Activated naive CD4-positive, alpha-beta T cell treated with anti-CD3 and anti-CD28 coated beads, Interleukin-2, amount 50 U/mL, for 72 hours (primary cell): ENCODE measurements at regions not wholly inside any gene's neighbourhood (a gene's known extent, or its start where the extent isn't known, plus 50 kb on each side); places are given as distances from the start of the nearest gene placed in this dataset.

Experiments
- ATAC-seq, 2 donors: fragments of 150-1000 bp; cut with Tn5 transposase; 2 replicates each; pipeline ENCODE4 v1.10.0; 2021; ENCODE audit warnings: mild to moderate bottlenecking in 2 of 2, moderate library complexity in 2 of 2
- DNase-seq, 2 donors: peaks; one replicate each; pipeline ENCODE4 v3.0.0; 2021 to 2022; ENCODE audit warnings: low spot score in 2 of 2
- H3K27ac Mint-ChIP-seq, 2 donors: one replicate each; pipeline ENCODE4 v1.8.0; 2022; ENCODE audit warnings: mild to moderate bottlenecking in 2 of 2, mixed read lengths in 2 of 2
- H3K36me3 Mint-ChIP-seq, 2 donors: one replicate each; pipeline ENCODE4 v1.8.0; 2022; ENCODE audit warnings: mixed read lengths in 2 of 2
- H3K9me3 Mint-ChIP-seq, 2 donors: one replicate each; pipeline ENCODE4 v1.8.0; 2022; ENCODE audit warnings: mixed read lengths in 2 of 2

DNA sequence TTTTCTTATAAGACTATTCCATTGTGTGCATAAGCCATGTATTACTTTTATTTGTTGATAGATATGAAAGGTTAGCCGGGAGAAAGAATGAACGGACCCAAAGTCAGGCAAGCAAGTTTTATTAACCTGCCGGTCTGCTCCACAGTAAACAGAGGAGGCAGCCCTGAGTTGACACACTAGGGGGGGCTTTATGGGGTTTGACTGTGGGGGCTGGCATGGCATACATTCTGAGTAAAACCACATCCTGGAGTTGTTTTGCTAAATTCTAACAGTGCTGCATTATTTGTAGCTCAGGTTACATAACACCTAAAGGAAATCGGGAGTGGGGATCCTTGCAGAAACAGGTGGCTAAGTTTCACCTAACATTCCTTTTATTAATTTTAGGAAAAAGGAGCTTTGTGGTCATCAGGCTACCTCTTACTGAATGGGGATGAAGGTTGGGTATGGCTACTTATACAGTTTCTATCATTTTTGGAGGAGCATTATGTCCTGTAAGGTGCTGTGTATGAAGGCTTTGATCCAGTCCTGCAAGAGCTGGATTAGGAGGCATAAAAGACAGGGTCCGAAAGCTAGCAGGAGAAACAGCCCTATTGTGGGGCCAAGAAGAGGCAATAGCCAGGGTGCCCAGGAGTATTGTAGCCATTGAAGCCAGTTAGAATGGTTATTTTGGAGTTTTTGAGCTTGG, 107.4 kb upstream of the USP9Y start:
- DNase-seq = no peak
- Mint-ChIP-seq H3K36me3 (peaks cover 39 to 48% of the 10 kb centered on the region in 2 donors), H3K9me3 (peaks cover 38 to 44% of the 10 kb centered on the region in 2 donors), H3K27ac (peak overlapping the region in 1 of 2 donors; percentile 24)
- peak in 1 of 2 donors; percentile 49 for ATAC-seq

- ATAC-seq (no peak), DNase-seq (no peak)
- Mint-ChIP-seq H3K27ac (peak overlapping the region in 1 of 2 donors; percentile 35), H3K9me3 (peaks cover 53 to 59% of the 10 kb centered on the region in 2 donors), H3K36me3 (peaks cover 39 to 68% of the 10 kb centered on the region in 2 donors)
These were observed 102.2 kb upstream of the USP9Y start for GRCh38 chrY:12598783-12599182.

DNA sequence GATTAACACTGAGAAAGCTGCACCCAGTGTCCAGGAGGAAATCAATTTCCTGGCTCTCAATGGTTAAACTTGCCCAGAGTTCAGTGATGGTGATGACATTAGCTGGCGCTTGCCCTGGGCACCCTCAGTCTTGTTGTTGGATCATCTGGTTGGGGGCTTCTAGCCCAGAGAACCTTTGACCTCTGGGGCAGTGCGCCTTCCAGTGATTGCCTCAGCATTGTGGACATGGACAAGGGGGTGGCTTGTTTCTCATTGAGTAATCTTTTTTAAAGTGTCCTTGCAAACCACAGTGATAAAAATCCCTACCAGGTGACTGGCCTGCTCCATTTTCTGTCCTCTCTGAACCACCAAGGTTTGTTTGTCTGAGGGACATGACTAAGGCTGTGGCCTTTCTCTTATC, 95.6 kb upstream of the USP9Y start:
- no peak for ATAC-seq
- DNase-seq = no peak
- Mint-ChIP-seq H3K27ac (no peak overlapping the region), H3K9me3 (peaks cover 15% of the 10 kb centered on the region in 2 donors), H3K36me3 (peaks cover 0 to 15% of the 10 kb centered on the region in 2 donors)

DNA sequence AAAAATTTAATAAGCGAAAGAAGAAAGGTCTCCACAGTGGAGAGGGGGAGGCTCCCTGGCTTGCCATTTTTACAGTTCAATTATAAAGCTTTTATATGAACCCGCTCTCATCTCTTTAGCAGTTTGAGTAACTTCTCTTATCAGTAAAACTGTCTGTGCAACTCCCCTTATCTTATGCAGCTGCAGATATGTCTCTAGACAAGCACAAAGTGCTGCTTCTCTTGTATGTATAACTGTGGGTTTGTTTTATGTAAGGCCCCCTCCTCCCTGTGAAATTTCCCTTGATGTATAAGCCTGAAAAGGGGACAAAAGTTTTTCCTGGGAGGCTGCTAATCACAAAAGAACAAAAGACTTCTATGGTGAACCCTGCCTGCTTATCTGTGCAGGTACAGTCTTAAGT, 90.2 kb upstream of the USP9Y start:
- ATAC-seq = no peak
- no peak for DNase-seq
- peaks cover 12 to 19% of the 10 kb centered on the region in 2 donors for H3K9me3 Mint-ChIP-seq
- H3K36me3 Mint-ChIP-seq = peaks cover 14 to 21% of the 10 kb centered on the region in 2 donors
- H3K27ac Mint-ChIP-seq = no peak overlapping the region

DNA sequence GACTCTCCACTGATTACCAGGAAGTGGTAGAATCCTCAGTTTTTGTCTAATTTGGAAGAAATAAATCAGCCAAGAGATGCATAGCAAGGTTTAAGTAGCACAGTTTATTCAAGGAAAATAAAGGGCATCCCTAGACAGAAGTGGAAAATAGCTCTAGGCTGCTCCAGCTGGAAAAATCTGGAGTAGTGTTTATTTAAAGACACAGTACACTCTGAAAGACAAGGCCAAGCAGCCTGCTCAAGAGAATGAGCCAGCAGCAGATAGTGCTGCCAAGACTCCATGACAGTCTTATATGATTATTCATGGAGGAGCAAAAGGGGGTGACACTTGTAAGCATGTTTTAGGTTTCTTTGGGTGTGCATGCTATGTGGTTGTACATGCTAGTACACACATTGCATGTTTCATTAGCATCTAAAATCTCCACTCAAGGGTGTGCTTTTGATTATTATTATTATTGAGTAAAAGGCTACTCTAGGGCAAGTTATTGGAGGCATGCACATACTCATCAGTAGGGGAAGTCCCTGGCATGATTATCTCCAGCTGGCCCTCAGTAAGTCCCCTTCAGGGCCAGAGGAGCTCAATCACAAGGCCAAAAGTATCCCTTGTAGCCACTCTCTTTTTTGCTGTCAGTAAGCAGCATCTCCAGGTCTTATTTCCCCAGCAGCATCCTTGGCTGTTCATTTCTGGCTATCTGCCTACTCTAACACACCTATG, 85.1 kb upstream of the USP9Y start:
- peaks cover 12 to 19% of the 10 kb centered on the region in 2 donors for H3K9me3 Mint-ChIP-seq
- DNase-seq (no peak), ATAC-seq (no peak)
- H3K36me3 Mint-ChIP-seq = peaks cover 14 to 21% of the 10 kb centered on the region in 2 donors
- H3K27ac Mint-ChIP-seq = no peak overlapping the region

GRCh38 chrY:12621454-12622081, 79.5 kb upstream of the USP9Y start:
- no peak overlapping the region for H3K27ac Mint-ChIP-seq
- ATAC-seq (peak in 1 of 2 donors; percentile 36), DNase-seq (no peak)
- no peaks in the 10 kb centered on the region for H3K9me3 Mint-ChIP-seq
- no peaks in the 10 kb centered on the region for H3K36me3 Mint-ChIP-seq

DNA sequence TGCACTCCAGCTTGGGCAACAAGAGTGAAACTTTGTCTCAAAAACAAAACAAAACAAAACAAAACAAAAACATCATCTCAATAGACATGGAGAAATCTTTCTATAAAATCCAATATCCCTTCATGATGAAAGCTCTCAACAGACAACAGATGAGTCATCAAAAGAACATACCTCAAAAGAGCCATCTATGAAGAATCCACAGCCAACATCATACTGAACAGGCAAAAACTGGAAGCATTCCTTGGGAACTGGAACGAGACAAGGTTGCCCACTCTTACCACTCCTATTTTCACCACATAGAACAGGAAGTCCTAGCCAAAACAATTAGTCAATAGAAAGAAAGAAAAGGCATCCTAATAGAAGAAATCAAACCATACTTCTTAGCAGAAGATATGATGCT, 77.8 kb upstream of the USP9Y start:
- Mint-ChIP-seq H3K27ac (no peak overlapping the region), H3K36me3 (peaks cover under 1% of the 10 kb centered on the region in 2 donors), H3K9me3 (peaks cover 0 to 4% of the 10 kb centered on the region in 2 donors)
- DNase-seq = no peak
- ATAC-seq = no peak

DNA sequence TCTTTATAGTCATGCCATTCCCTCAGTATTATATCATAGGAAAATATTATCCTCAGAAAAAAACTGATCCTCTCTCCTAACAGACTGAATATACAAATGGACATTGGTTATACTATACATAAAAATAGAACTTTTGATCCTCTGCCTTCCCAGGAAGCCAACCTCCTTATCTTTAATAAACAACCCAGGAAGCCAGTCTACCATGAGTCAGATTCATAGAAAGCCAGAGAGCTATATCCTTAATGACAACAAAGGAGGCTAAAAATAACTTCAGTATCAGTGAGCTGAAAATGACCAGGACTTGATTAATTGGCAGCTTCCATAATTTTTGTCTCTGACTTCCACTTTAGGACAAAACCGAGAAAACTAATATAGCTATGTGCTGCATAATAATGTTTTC, 58.0 kb upstream of the USP9Y start:
- DNase-seq = no peak
- Mint-ChIP-seq H3K27ac (no peak overlapping the region), H3K36me3 (no peaks in the 10 kb centered on the region), H3K9me3 (no peaks in the 10 kb centered on the region)
- ATAC-seq = no peak

DNA sequence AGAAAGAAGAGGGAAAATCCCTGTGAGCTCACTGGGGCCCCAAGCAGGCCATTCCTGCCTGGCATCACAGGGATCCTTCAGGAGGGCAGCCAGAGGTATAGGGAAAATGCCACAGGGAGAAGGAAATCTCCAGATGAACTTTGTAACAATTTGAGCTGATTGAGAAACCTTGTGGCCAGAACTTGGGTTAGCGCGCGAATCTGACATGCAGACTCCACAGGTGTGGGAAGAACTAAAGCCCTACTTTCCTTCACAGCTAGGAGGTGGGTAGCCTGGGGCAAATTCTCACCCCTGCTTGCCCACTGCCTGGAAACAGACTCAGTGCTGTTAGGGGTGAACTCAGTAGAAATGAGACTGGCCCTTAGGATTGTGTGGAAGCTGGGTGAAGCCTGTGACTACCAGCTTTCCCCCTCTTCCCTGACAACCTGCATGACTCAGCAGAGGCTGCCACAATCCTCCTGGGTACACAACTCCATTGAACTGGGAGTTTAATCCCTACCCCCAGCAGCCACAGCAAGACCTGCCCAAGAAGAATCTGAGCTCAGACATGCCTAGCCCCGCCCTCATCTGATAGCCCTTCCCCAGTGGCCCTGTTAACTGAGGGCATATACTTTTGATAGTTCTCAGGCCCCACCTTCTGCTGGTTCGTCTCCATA, 57.2 kb upstream of the USP9Y start:
- Mint-ChIP-seq H3K27ac (no peak overlapping the region), H3K9me3 (no peaks in the 10 kb centered on the region), H3K36me3 (no peaks in the 10 kb centered on the region)
- DNase-seq (no peak), ATAC-seq (no peak)

DNA sequence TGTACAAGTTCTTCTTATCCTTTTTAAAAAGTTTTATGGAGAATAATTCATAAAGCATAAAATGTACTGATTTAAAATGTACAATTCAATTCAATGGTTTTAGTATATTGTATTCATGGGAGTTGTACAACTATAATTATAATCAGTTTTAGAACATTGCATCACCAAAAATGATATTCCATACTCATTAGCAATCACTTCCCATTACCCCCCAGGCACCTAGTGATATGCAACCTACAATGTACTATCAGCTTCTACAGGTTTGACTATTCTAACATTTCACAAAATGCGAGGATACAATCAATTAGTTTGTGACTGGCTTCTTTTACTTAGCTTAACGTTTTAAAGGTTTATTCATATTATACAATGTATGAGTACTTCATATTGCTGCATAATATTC, 49.9 kb upstream of the USP9Y start:
- no peak overlapping the region for H3K27ac Mint-ChIP-seq
- DNase-seq (no peak), ATAC-seq (no peak)
- H3K36me3 Mint-ChIP-seq = no peaks in the 10 kb centered on the region
- H3K9me3 Mint-ChIP-seq = no peaks in the 10 kb centered on the region
